A172 (cell line): ENCODE measurements at regions not wholly inside any gene's neighbourhood (a gene's known extent, or its start where the extent isn't known, plus 50 kb on each side); places are given as distances from the start of the nearest gene placed in this dataset.
"Not testable (repeated sequence)": the region's sequence is repeated elsewhere in the genome, so short reads cannot be mapped to it uniquely, and the experiment has no call there.

ENCODE experiments used
- DNase-seq: peaks from one replicate; pipeline ENCODE4 v3.0.0-alpha.2; 2015; ENCODE audit warnings: low spot score

GRCh38 chr12:28689398-28690175, 459.5 kb upstream of the FAR2 start:
- no peak for DNase-seq

DNA sequence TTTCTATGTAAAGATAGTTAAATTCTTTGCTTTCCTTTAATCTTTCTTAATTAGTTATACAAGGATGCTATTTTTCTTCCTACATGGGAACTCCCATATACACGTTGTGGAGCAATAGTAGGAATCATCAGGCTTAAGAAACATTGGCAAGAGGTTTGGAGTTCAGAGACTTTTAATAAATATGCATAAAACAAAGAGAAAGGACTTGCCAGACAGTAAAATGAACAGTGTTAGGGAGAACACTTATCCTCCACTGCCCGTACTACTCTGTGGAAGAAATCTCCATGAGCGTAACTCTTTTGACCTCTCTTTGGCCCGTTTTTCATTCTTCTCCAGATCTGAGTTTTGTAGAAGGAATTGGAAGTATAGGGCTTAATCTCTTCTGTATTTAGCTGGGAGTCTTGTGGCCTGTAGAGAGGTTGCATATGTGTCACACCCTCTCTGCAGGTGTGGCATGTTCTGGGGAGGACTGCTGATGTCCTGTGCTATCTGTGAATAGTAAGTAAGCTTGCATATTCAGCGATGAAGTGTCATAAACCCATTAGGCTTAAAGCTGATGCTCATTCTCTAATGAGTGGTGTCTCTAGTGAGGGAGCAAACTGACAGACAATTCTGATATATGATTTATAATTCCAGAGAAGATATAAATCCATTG, 455.4 kb upstream of the FAR2 start:
- no peak for DNase-seq

DNA sequence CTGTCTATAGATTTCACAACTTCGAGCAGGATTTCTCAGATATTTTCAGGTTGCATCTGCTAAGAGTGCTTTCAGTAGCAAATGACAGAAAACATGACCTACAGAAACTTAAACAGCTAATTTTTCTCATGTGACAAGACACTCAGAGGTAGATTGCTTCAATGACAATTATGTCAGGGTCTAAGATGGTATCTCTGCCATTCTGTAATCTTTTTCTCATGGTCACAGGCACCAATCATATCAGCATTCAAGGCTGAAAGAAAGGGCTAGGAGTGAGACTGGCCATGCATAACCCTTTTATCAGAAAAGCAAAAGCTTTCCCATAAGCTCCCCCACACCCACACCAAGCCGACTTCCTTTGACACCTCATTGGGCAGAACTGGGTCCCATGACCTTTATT, 450.5 kb upstream of the FAR2 start:
- no peak for DNase-seq

DNA sequence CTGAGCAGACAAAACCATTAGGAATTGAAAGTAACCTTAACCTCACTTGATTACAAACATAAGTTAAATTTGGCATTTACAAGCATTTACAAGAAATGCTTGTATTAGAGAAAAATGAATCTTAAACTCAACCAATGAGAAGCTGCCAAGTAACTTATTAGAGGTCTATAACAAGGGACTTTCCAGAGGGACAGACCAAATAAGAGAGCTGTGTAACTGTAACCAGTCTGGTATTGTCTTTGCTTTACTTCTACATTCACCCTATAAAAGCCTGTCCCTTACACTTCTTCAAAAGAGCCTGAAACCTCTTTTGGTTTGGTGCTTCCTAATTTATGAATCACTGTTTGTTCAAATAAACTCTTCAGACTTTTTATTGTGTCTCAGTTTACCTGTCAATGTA, 450.0 kb upstream of the FAR2 start:
- DNase-seq, result peak; percentile 21

GRCh38 chr12:28700161-28700560, 448.9 kb upstream of the FAR2 start:
- no peak for DNase-seq

GRCh38 chr12:28704477-28705169, 444.5 kb upstream of the FAR2 start:
- no peak for DNase-seq

- DNase-seq, result peak; percentile 8
Measured at GRCh38 chr12:28708918-28709371, 440.1 kb upstream of the FAR2 start.

- no peak for DNase-seq
Measured at GRCh38 chr12:28709986-28710685, 438.9 kb upstream of the FAR2 start.

GRCh38 chr12:28710882-28711281, 438.2 kb upstream of the FAR2 start:
- DNase-seq, result peak; percentile 48

DNA sequence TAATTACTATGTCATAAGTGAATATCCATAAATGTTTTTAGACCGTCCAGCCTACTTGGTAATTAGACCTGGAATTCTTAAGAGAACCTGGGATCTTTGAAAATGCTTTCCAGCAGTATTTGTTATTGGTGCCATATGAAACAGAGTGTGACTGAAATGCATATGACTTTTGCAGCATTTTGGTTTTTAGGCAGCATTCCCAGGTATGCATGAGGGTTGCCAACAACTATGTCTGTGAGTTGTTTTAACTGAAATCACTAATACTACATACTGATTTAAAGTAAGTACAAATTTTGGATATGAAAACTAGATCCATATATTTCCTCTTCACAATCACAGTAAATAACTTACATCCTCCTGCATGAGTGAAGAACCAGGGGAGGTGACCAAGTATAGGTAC, 437.7 kb upstream of the FAR2 start:
- DNase-seq, result no peak

- peak; percentile 1 for DNase-seq
Measured at GRCh38 chr12:28742791-28743190, 406.3 kb upstream of the FAR2 start.

DNA sequence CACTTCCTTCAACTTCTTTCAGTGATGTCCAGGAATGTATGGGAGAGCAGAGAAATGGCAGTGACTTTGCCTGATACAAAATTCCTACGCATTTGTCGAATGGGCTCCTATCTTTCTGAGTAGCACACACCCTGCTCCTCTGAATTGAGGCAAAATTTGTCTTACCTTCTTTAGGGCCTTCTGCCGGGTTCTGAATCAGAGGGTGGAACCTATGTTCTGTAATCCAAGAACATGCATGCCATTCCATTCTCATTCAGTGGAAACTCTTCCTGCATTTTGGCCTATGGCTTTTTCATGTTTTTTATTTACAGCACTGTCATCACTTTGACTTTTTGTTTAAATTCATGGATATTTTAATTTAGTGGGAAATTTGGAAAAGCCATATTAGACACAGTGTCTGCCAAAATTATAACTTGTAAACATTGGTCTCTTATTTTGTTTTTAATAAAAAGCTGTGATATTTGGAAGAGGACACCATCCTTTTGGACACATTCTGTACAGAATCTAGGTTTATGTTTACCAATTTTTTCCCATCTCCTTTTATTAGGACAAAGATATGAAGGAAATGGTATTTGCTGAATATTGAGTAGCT, 402.2 kb upstream of the FAR2 start:
- no peak for DNase-seq

DNA sequence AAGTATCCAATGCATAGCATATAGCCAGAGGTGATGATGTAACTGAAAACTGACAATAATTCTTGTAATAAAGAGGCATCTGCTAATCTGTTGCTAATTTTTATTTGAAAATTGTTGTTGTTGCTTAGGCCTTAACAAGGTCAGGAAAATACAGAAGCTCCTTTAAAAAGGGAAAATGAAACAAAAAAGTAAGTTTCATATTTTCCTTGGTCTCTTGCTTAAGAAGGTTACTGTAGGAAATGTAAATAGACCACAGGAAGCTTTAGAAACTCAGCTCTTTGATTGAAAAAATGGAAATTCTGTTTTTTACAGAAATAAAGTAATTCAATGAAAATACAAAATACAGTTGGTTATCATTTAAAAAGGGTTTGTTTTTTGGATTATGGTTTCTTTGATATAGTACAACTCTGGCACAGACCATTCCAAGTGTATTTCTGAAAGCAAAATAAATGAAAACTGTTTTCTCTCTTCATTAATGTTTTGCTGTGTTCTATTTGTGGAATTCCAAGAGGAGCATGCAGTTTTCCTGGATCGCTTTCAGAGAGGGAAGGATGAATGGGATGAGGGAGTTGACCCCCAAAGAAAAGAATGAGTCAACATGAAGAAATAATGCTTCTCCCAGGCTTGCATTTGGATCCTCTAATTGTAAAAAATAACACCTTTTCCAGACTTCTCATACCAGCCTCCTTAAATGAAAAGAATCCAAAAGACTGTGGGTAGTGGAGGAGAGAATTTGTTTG, 398.0 kb upstream of the FAR2 start:
- DNase-seq, result no peak

- no peak for DNase-seq
Measured at GRCh38 chr12:28755027-28755426, 394.1 kb upstream of the FAR2 start.

GRCh38 chr12:28759333-28759732, 389.7 kb upstream of the FAR2 start:
- DNase-seq, result peak; percentile 5

DNA sequence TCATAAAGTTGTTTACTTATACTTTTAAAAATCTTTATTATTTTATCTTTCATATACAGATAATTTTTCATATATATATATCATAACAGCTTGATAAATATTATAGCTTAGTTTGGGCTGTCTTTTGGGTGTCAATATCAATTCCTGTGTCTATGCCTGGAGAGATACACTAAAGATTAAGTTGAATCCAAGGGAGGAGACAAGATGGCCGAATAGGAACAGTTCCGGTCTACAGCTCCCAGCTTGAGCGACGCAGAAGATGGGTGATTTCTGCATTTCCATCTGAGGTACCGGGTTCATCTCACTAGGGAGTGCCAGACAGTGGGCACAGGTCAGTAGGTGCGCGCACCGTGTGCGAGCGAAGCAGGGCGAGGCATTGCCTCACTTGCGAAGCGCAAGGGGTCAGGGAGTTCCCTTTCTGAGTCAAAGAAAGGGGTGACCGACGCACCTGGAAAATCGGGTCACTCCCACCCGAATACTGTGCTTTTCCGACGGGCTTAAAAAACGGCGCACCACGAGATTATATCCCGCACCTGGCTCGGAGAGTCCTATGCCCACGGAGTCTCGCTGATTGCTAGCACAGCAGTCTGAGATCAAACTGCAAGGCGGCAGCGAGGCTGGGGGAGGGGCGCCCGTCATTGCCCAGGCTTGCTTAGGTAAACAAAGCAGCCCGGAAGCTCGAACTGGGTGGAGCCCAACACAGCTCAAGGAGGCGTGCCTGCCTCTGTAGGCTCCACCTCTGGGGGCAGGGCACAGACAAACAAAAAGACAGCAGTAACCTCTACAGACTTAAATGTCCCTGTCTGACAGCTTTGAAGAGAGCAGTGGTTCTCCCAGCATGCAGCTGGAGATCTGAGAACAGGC, 388.8 kb upstream of the FAR2 start:
- not testable (repeated sequence) for DNase-seq

DNA sequence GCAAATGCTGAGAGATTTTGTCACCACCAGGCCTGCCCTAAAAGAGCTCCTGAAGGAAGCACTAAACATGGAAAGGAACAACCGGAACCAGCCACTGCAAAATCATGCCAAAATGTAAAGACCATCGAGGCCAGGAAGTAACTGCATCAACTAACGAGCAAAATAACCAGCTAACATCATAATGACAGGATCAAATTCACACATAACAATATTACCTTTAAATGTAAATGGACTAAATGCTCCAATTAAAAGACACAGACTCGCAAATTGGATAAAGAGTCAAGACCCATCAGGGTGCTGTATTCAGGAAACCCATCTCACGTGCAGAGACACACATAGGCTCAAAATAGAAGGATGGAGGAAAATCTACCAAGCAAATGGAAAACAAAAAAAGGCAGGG, 387.2 kb upstream of the FAR2 start:
- not testable (repeated sequence) for DNase-seq

- DNase-seq, result no peak
Measured at GRCh38 chr12:28766398-28766797, 382.7 kb upstream of the FAR2 start.

GRCh38 chr12:28767836-28768348, 381.2 kb upstream of the FAR2 start:
- DNase-seq, result peak; percentile 16

DNA sequence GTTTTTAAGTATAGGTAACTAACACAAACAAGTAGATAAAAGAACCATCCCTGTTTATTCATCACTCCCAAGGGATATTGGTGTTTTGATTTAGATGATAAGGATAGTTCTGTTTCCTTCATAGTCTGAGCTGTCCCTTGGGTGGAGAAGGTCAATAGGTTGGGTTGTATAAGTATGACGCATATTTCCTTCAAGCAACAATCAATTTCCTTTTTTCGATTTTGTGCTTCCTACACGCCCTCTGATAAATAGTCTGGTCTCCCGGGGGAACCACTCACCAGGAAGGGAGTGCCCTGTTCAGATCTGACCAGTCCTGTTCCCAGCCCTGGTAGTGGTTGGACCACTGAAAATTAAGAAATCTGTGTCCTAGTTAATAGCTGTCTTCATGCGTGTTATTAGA, 378.8 kb upstream of the FAR2 start:
- DNase-seq, result no peak
